GM18861 (cell line): ENCODE measurements at regions not wholly inside any gene's neighbourhood (a gene's known extent, or its start where the extent isn't known, plus 50 kb on each side); places are given as distances from the start of the nearest gene placed in this dataset.

Experiments used
- ATAC-seq: cut with Tn5 transposase; IDR thresholded peaks from one replicate; pipeline ENCODE4 v1.9.1; 2021; ENCODE audit not compliant: unreplicated experiment

DNA sequence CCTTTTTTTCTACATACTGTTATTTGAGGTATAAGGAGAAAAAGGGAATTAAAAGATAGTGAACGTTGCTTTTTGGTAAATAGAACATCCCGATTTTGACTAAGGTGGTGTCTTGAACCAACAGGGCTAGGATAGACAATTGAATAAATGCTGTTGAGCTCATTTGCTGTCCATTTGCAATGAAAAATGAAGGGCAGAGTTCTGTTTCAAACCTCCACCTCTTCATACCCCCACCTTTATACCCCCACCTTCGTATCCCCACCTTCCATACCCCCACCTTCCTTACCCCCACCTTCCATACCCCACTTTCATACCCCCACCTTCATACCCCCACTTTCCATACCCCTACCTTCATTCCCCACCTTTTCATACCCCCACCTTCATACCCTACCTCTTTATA lies 93.4 kb upstream of the NAA20 start:
- ATAC-seq = no peak

DNA sequence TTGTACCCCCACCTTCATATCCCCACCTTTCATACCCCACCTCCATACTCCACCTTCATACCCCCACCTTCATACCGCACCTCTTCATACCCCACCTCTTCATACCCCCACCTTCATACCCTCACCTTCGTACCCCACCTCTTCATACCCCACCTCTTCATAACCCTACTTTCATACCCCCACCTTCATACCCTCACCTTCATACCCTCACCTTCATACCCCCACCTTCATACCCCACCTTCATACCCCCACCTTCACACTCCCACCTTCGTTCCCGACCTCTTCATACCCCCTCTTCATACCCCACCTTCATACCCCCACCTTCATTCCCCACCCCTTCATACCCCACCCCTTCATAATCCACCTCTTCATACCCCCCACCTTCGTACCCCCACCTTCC lies 92.9 kb upstream of the NAA20 start:
- ATAC-seq = no peak

DNA sequence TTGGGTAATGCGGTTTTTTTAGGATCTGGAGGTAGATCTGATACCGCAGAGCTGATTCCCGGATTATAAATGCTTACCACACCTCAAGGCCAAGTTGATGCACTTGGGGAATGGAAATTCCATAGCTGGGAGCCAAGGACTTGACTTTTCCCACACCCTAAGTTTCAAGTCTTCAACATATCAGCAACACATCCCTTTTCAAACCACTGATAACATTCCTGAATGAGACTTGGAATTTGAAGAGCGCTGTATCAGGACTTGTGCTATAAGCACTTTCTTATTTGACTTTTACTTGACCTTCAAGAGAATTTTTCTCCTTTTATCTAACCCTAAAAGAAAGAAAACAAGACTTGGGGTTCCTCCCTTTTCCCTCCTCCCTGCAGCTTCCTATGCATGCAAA lies 90.6 kb upstream of the NAA20 start:
- no peak for ATAC-seq

GRCh38 chr20:19928328-19929011 lies 88.7 kb upstream of the NAA20 start:
- no peak for ATAC-seq

DNA sequence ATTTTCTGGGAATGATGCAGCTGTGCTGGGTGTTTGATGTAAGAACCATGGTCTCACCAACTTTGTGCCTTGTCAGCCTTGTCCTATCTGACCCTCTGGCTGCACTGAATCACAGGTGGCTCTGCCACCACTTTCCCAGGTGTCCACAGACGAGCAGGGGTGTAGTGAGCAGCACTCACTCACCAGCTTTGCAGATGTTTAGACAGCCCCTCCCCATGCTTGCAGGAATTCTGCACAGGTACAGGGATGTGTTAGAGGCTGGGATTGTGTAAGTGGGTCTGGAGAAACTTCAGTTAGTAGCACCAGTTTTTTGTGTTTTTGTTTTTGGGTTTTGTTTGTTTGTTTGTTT lies 88.2 kb upstream of the NAA20 start:
- no peak for ATAC-seq

DNA sequence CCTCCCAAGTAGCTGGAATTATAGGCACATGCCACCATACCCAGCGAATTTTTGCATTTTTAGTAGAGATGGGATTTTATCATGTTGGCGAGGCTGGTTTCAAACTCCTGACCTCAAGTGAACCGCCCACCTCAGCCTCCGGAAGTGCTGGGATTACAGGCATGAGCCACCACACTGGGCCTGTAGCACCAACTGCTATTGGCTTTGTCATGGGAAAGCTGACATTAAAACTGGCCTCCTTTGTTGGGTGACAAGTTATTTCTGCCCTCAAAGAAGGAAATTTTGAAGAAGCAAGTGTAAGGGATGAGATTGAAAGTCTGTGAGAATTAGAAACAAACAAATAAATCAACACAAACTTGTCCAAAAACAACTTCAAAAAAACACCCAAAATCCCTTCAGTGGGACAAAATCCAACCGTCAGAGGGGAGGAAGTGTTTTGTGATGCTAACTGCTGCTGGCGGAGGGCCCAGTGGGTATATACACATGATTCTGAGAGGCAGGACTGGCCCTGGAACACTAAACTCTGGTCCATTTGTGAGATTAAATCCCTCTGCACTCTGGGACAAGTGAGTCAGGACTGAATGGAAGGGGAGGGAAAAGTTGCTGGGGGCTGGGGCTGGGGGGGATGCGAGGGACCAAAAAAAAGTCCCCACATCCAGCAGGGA lies 87.5 kb upstream of the NAA20 start:
- no peak for ATAC-seq

DNA sequence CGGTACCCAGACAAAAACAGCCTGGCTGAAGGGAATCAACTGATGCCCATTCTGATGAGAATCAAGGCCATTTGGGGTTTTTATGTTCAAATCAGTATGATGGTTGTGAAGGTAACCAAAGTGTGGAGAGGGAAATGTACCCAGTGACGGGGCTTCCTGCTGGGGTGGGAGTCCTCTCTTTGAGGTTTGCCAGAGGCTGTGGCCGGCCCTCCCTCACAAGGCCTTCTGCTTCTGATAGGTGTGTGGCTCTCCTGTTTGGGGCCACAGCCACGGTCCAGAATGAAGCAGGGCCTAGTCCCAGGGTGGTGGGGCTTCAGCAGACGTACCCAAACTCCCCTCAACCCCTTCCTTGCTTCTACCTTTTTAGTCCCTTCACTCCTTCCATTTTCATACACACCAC lies 86.7 kb upstream of the NAA20 start:
- no peak for ATAC-seq

GRCh38 chr20:19932170-19932667 lies 84.9 kb upstream of the NAA20 start:
- no peak for ATAC-seq

DNA sequence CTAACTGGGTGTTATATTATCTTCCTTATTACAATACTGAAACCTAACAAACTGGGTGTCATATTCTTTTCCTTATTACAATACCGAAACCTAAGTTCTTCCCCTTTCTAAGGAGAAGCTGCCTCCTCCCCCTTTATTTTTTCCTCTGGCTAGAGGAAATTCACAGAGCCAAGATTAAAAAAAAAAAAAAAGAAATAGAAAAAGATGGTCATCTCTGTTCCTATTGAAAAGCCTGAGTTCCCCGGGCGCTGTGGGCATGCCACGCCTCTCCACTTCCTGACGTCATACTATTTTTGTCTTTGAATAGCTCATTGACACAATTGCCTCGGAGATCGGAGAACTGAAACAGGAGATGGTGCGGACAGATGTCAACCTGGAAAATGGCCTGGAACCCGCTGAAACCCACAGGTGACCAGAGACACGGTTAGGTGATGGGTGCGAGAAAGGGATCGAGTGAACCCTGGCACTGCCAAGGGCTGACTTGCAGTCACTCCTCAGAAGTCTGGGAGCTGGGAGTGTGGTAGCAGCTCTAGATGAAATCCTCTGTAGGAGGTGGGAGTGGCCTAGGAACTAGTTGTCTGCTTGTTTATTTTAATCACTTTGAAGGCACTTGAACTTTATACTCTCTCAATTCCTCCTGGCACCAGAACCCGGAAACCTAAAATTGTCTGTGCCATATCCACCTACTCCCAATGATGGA lies 82.2 kb upstream of the NAA20 start:
- ATAC-seq = no peak

DNA sequence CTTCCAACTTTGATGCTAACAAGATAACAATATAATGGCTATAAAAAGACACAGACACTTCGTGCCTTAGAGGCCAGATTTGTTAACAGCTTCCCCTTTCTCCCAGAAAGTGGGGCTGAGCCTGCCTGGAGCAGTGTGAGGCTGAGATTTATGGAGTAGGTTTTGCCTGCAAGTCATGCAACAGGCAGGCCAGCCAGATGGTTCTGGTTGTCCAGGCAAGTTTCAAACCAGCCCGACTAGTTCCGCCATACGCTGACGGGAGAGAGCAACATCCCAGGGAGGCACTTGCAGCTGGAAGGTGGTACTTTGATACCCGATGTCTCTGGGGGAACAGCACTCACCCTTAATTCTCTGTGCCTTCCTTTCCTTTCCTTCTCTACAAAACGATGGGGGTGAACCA lies 81.3 kb upstream of the NAA20 start:
- no peak for ATAC-seq

GRCh38 chr20:19936466-19937200 lies 80.5 kb upstream of the NAA20 start:
- ATAC-seq = no peak

- peak; percentile 33 for ATAC-seq
Measured at GRCh38 chr20:19937218-19937617, 79.9 kb upstream of the NAA20 start.

- peak; percentile 56 for ATAC-seq
Measured at GRCh38 chr20:19937651-19938420, 79.3 kb upstream of the NAA20 start.

DNA sequence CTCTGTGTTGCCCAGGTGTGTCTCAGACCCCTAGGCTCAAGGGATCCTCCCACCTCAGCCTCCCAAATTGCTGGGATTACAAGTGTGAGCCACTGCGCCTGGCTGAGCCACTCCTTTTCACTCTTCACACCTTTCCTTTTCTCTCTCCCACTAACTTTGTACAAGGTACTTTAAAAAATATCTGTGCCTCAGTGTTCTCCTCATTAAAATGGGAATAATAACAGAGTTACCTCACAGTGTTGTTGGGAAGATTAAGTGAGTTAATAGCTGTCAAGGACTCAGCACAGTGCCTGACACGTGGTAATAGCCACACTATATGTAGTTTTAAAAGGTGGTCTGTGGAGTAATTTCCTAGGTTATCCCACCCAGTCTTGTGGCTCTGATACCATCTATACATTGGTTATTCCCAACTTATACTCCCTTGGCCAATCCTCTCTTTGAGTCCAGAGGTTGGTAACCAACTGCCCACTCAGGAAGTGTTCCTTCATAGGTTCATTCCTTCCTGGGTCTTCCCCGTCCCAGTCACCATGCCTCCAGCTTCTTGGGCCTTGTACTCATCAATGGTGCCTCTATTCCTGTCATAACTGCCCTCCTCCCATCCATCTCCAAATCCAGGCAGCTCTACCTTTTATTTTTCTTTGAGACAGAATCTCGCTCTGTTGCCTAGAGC lies 78.6 kb upstream of the NAA20 start:
- ATAC-seq = no peak

GRCh38 chr20:19940988-19941460 lies 76.1 kb upstream of the NAA20 start:
- ATAC-seq = no peak

- no peak for ATAC-seq
Measured at GRCh38 chr20:19942611-19943010, 74.6 kb upstream of the NAA20 start.

- no peak for ATAC-seq
Measured at GRCh38 chr20:19943061-19943521, 74.1 kb upstream of the NAA20 start.

GRCh38 chr20:19944772-19945459 lies 72.2 kb upstream of the NAA20 start:
- no peak for ATAC-seq
